ENCODE measurements at regions not wholly inside any gene's neighbourhood (a gene's known extent, or its start where the extent isn't known, plus 50 kb on each side); places are given as distances from the start of the nearest gene placed in this dataset.

- TF ChIP-seq CTCF (IDR thresholded peaks at IDR 0.05) (no peak), POLR2A (IDR thresholded peaks at IDR 0.05) (no peak)
These were observed 661.5 kb downstream of the PLA2G4A start for GRCh38 chr1:187490266-187490665.

Measured in esophagus squamous epithelium (tissue), 4 donors.